SU-DHL-6 (cell line): ENCODE measurements at regions not wholly inside any gene's neighbourhood (a gene's known extent, or its start where the extent isn't known, plus 50 kb on each side); places are given as distances from the start of the nearest gene placed in this dataset.

Source experiments
- CTCF ChIP-seq: fragments of 200-600 bp; sonication (generic); IDR thresholded peaks from one replicate; pipeline ENCODE4 v1.5.1; 2017; ENCODE audit warnings: antibody characterized with exemption, mild to moderate bottlenecking, low read length, moderate library complexity; ENCODE audit not compliant: insufficient read depth, poor library complexity, severe bottlenecking
- EZH2phosphoT487 ChIP-seq: fragments of 200-600 bp; sonication (generic), shearing (Covaris generic); conservative IDR thresholded peaks from 2 replicates; pipeline ENCODE4 v1.6.1; 2018; ENCODE audit warnings: mild to moderate bottlenecking, antibody characterized with exemption, low read length, moderate library complexity, mixed read lengths

GRCh38 chr3:104628185-104628789 is 738.4 kb upstream of the ALCAM start:
- TF ChIP-seq CTCF (peak; percentile 46), EZH2phosphoT487 (no peak)
